ENCODE measurements at regions not wholly inside any gene's neighbourhood (a gene's known extent, or its start where the extent isn't known, plus 50 kb on each side); places are given as distances from the start of the nearest gene placed in this dataset.

- ATAC-seq (no peak), DNase-seq (ENCODE audit: low spot score) (no peak), FAIRE-seq (no peak)
- BruUV-seq (replicated peaks): no TSS peak
- H3K4me1 ChIP-seq (ENCODE audit: insufficient read depth, low read length): no peaks in the 10 kb centered on the region
- TF ChIP-seq SRSF4 (IDR thresholded peaks at IDR 0.05; ENCODE audit: low read depth, low read length, poor library complexity, severe bottlenecking): no peak
- TF ChIP-seq CENPT (CRISPR knock-in tag; IDR thresholded peaks at IDR 0.05; ENCODE audit: low read depth): no peak
- TF ChIP-seq ZNF280B (CRISPR knock-in tag; IDR thresholded peaks at IDR 0.05; ENCODE audit: borderline replicate concordance): no peak
- no peak for TF ChIP-seq GPN1 (CRISPR knock-in tag; IDR thresholded peaks at IDR 0.05; ENCODE audit: borderline replicate concordance)
- TF ChIP-seq RFX3 (CRISPR knock-in tag; IDR thresholded peaks at IDR 0.05): no peak
- no peak for TF ChIP-seq ZNF619 (CRISPR knock-in tag; IDR thresholded peaks at IDR 0.05)
- TF ChIP-seq DR1 (CRISPR knock-in tag; IDR thresholded peaks at IDR 0.05): no peak
- no peak for TF ChIP-seq HHEX (CRISPR knock-in tag; IDR thresholded peaks at IDR 0.05)
- no peak for TF ChIP-seq SRF (IDR thresholded peaks at IDR 0.05; ENCODE audit: low read depth, low read length)
- H3K27me3 ChIP-seq (ENCODE audit: control insufficient read depth in 1 of 2, insufficient read depth in 2 of 2, low read length in 2 of 2): no peaks in the 10 kb centered on the region
- H3K79me2 ChIP-seq (ENCODE audit: insufficient read depth, low read length): no peaks in the 10 kb centered on the region
- H3K36me3 ChIP-seq (replicated peaks in 1 of 2; ENCODE audit: control insufficient read depth in 1 of 2, insufficient read depth in 2 of 2, low read length in 2 of 2): no peaks in the 10 kb centered on the region
- no peak overlapping the region for H3K9ac ChIP-seq (ENCODE audit: insufficient read depth, low read depth, low read length)
- 0% methylated on average over 1 of the region's 3 CpGs for WGBS (ENCODE audit: low lambda C conversion rate)
- H3K9me3 ChIP-seq (ENCODE audit: low read length): peaks cover 90% of the 10 kb centered on the region
- no peak overlapping the region for H3K4me2 ChIP-seq (ENCODE audit: low read depth, low read length)
- POLR2A ChIA-PET: no interaction called here
- H2AFZ ChIP-seq (ENCODE audit: low read length): no peak overlapping the region
- H3K4me3 ChIP-seq (replicated peaks in 1 of 3; ENCODE audit: insufficient read depth in 1 of 3, low read depth in 2 of 3, low read length in 3 of 3): no peak overlapping the region
- no peak overlapping the region for H3K27ac ChIP-seq (ENCODE audit: extremely low read length, insufficient read depth, low read length)
- no peaks in the 10 kb centered on the region for H4K20me1 ChIP-seq (ENCODE audit: insufficient read depth, low read length)
- CTCF ChIA-PET (ENCODE audit: low intra/inter-chr PET ratio, low total read pairs): no interaction called here
- intact Hi-C loops (cut with micrococcal nuclease; ENCODE audit: unreplicated experiment): no loop called here
- in situ Hi-C loops (cut with HindIII; ENCODE audit: extremely low pct_ligation_motif_present, low pct_unique_long_range_greater_than_20kb): no loop called here
Observed at GRCh38 chr5:18252559-18252958, 618.3 kb downstream of the TAF11L14 start.

Data from HepG2 (cell line).